D341Med (cell line): ENCODE measurements at regions not wholly inside any gene's neighbourhood (a gene's known extent, or its start where the extent isn't known, plus 50 kb on each side); places are given as distances from the start of the nearest gene placed in this dataset.

Experiments
- DNase-seq: peaks from one replicate; pipeline ENCODE4 v3.0.0; 2012; ENCODE audit warnings: low spot score

DNA sequence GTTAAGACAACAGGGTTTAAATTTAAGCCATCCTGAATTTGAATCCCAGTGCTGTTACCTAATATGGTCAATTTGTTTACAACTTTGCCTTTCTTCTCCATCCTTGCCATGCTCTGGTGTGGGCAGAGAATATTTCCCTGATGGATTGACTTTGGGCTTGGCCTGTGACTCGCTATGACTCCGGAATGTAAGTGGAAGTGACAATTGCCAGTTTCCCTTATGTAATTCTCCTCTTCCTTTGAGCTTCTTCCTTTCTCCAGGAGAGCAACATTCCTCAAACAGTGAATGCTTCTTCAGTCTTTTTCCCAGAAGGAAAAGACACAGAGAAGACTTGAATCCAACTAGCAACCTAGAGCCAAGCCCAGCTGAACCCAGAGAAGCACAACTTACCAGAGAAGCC, 159.1 kb downstream of the LURAP1L start:
- no peak for DNase-seq

GRCh38 chr9:12934545-12935272, 159.9 kb downstream of the LURAP1L start:
- no peak for DNase-seq

- no peak for DNase-seq
Observed at GRCh38 chr9:12935714-12936113, 160.9 kb downstream of the LURAP1L start.

DNA sequence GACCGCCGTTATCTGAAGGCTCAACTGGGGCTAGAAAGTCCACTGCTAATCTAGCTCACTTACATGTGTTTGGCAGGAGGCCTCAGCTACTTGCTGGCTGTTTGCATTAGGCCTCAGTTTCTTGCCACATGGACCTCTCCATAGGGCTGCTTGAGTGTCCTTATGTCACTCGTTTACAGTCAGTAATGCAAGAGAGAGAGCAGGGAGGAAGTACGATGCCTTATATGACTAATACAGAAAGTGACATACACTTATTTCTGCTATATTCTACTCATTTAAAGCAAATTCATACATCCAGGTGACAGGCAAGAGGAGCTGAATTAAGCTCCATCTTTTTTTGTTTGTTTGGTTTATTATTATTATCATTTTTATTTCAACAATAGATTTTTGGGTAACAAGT, 179.6 kb downstream of the LURAP1L start:
- DNase-seq: no peak

DNA sequence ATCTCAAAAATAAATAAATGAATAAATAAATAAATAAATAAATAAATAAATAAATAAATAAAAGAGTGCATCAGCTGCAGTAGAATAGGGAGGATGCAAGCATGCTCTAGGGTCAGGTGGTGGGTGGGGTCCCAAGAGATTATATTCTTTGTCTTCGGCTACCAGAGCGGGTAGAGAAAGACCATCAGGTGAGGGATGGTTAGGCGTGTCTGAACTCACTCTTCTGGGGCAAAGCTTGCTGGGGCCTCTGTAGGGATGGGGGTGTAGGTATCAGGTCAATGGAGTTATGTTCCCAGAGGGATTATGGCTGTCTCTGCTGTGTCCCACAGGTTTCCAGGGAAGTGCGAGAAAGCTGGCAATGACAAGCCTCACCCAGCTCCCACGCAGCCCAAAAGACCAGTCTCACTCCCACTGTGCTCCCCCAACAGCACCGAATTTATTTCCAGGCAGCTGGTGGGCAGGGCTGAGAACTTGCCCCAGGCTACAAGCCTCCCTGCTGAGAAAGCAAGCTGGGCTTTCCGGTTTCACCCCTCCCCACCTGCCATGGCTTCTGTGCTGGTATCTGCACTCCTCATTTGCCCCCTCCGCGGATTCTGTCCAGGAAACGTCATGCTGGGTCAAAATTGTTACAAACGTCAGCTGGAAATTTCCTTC, 180.8 kb downstream of the LURAP1L start:
- no peak for DNase-seq

DNA sequence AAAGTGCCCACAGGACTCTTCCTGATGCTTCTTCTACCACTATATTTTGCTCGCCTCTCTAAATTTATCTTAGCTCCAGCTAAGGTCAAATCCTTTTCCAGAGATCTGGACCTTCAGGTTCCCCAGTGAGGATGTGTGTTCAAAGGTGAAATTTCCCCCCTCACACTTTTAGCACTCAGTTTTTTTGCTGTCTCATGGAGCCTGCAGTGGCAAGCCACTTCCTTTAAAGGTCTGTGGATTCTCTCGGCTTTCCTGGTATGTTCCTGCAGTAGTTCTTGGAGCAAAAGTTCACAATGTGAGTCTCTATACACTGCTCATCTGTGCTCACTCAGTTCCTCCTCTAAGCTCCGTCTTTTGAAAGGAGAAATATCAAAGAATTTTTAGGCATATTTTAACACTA, 181.4 kb downstream of the LURAP1L start:
- DNase-seq: no peak

DNA sequence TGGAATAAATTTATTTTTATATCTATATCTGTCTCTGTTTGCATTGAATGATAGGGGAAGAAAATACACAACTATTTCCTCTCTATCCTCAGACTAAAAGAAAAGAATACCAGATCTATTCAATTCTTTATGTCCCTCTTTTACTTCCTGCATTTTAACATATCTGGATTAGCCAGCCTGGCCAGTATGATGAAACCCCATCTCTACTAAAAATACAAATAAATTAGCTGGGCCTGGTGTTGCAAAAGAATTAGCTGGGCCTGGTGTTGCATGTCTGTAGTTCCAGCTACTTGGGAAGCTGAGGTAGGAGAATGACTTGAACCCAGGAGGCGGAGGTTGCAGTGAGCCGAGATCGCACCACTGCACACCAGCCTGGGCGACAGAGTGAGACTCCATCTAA, 182.0 kb downstream of the LURAP1L start:
- no peak for DNase-seq

- no peak for DNase-seq
Observed at GRCh38 chr9:12958279-12958678, 183.5 kb downstream of the LURAP1L start.

GRCh38 chr9:12958708-12959107, 183.9 kb downstream of the LURAP1L start:
- DNase-seq: no peak

- DNase-seq: no peak
Observed at GRCh38 chr9:12961276-12961809, 186.5 kb downstream of the LURAP1L start.

DNA sequence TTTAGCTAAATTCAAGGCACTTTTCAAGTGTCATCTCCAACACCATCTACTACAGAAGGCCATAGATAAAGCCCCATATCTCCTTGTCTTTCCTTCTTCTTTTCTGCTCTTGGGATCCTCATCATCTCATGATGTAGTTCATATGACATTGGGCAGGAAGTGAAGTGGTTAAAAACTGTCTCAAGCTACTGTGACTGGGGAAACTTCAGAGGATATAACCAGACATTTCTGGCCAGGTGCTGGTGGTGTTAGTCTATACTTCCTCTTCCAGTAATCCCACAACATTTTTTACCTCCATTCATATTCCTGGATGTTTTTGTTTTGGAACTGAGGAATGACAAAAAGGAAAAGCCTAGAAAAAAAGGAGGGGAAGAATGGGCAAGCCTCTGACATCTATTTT, 188.7 kb downstream of the LURAP1L start:
- DNase-seq: no peak

- DNase-seq: no peak
Observed at GRCh38 chr9:12964271-12964670, 189.5 kb downstream of the LURAP1L start.

DNA sequence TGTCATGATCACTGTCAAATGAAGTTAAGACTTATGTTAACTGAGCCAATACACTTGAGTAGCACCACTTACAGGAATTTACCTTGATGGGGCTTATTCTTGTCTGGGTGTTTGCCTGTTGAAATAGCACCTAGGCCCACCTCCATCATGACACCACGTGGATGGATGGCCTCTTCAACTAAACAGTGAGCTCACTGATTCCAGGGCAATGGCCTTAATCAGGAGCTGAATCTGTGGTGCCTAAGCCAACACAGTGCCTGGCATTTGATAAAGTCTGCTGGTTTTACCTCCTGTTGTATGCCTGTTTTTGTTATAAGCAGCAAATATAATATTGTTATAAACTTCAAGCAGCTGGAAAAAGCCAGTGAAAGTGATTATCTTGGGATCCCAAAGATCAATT, 190.5 kb downstream of the LURAP1L start:
- no peak for DNase-seq

DNA sequence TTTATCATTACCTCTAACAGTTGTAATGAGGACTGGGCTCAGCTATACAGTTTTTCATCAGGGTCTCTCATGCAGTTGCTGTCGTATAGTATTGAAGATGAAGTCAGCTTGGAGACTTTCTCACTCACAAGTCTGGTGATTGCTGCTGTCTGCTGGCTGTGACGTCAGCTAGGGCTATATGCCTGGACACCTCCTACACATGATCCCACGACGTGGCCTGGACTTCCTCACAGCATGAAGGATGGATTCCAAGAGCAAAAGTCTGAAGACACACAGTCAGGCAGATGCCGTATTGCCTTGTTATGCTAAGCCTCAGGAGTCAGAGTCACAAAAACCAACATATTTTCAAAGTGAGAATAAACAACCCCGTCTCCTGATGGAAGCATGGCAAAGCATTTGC, 193.3 kb downstream of the LURAP1L start:
- no peak for DNase-seq

GRCh38 chr9:12972608-12973589, 198.1 kb downstream of the LURAP1L start:
- DNase-seq: no peak

GRCh38 chr9:12973710-12974109, 198.9 kb downstream of the LURAP1L start:
- DNase-seq: no peak

GRCh38 chr9:12974671-12975070, 199.9 kb downstream of the LURAP1L start:
- DNase-seq: no peak

- DNase-seq: no peak
Observed at GRCh38 chr9:12975496-12975895, 200.7 kb downstream of the LURAP1L start.

- no peak for DNase-seq
Observed at GRCh38 chr9:12980085-12980851, 205.4 kb downstream of the LURAP1L start.

- DNase-seq: no peak
Observed at GRCh38 chr9:12988258-12988657, 213.4 kb downstream of the LURAP1L start.

GRCh38 chr9:12989669-12990068, 214.8 kb downstream of the LURAP1L start:
- DNase-seq: no peak

DNA sequence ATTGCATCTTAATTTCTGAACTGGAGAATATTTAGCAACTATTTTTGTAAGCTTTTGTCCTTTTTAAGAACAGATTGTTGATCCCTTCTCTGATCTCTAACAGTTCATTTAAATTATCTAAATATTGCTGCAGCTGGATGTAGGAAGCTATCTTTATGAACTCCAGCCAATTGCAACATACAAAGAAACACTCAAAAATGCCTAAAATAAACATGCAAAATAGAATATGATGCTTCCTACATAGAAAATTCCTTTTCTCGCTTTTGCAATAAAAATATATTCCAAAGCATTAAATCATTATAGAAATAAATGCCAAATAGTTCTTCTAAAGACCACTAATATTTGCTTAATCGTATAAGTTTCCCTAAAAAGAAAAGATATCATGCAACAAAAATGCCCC, 218.6 kb downstream of the LURAP1L start:
- DNase-seq: no peak
